HuH-7 (cell line): ENCODE measurements at regions not wholly inside any gene's neighbourhood (a gene's known extent, or its start where the extent isn't known, plus 50 kb on each side); places are given as distances from the start of the nearest gene placed in this dataset.

Source experiments
- DNase-seq: peaks from one replicate; pipeline ENCODE4 v3.0.0; 2011; ENCODE audit warnings: low spot score

DNA sequence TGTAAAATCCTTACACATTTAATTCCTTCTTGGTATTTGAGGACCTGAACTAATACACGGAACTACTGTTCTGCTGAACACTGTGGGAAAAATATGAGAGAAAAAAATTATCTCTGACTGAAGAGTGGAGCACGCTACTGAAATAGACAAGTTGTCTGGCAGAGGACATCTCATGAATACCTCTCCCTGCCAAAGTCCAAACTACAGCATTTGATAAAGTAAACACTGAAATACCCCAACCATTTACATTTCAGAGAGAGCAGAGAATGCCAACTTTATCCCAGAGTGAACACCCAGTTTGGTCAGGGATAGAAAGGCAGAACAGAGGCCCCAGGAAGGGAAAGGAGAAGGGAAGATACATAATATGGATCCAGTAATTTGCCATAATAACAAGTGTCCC lies 920.7 kb downstream of the SQOR start:
- no peak for DNase-seq

DNA sequence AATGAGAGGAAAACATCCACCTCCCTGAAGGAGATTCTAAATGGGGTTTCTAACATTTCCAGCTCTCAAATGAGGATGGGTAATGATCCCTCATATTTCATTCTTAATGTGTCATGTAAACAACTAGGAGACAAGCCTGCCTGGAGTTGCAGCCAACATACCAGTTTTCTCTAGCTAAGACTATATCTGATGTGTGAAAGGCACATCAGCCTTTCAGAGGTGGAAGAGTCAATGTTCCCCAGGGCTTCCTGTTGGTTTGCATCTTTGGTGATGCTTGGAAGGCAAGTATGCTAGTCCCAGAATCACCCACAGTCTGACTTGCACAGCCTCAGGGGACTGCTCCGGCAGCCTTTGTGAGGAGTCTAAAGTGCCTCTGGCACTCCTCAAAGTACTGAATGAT lies 921.2 kb downstream of the SQOR start:
- DNase-seq = no peak

DNA sequence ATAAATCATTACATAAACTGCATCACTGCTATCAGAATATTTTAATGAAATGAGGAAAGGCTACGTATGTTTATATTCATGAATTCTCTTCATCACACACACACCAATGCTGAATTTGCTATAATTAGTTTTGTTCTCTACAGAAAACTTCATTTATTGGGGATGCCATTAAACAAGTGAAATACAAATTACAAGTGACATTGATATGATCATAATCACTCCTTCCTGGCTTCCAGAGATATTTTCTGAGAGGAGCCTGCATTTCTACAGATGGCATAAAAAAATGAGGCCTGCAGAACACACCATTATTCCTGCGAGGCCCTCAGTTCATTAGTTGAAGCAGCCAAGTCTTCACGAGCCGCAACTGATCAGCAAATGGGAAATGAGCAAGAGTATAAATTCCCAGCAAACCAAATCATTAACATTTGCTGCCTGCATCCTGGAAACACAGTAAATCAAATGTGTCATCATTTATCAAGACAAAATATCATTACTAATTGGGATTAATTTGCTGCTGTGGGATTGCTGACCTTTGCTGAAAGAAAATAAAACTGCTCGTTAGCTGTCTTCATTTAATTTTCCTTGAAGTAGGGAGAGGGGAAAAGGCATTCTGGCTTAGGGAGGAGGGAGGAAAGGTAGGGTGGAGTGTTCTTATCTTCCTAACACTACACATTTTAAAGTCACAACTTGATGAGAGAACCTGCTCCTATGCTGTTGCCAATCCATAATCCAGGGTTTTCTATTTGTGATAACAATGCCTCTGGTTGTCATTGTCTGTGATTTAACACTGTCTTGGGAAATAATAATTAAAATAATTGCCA lies 921.9 kb downstream of the SQOR start:
- DNase-seq = no peak

DNA sequence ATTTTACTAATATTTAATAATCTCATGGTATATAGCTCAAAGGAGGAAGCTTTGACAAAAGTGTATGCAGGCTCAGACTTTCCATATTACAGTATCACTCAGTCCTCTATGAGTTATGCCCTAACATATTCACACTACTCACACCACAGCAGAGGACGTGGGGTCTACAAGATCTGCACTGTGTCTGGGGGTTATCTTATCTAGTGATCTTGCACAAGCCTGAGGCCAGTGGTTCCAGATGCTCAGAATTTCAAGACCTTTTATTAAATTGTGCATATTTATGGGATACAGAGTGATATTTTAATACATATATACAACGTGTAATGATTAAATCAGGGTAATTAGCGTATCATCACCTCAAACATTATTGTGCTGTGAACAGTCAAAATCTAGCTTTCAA lies 933.1 kb downstream of the SQOR start:
- DNase-seq = no peak

DNA sequence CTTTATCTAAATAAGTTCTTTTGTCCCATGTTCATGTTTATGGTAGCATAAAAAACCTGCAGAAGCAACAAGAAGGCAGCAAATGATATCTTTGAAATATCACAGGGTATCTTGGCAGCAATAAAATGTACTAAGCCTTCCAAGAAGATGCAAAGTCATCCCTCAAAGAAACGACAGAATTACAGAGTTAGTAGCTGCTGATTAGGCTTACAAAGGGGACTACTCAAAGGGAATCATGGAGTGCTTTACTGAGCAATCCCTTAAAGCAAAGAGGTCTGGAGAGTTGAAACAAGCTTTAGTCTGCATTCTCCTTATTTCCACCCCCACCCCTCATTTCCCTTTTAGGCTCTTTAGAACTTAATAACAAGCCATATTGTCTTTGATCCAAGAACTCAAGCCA lies 935.0 kb downstream of the SQOR start:
- DNase-seq = no peak

DNA sequence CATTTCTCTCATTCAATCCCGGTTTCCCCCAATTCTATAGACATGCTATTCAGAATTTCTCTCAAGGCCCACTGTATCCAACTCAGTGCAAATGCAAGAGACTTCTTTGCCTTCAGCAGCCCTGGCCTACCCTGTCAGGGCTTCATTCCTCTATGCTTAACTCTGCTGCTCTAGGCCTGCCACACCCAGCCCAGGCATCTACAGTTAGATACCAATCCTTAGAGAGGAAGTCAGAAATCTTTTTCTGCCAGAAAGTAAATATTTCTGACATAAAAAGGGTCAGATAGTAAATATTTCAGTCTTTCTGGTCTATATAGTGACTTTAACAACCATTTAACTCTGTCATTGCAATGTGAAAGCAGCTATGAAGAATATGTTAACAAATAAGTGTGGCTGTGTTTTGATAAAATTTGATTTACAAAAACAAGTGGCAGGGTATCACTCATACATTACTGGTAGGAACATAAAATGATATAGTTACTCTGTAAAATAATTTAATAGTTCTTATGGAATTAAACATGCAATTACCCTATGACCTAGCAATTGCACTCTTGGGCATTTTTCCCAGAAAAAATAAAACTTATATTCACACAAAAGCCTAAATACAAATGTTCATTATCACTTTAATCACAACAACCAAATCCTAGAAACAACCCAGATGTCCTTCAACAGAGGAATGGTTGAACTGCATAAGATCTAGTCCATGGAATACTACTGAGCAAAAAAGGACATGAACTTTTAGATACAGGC lies 942.0 kb downstream of the SQOR start:
- DNase-seq = no peak

DNA sequence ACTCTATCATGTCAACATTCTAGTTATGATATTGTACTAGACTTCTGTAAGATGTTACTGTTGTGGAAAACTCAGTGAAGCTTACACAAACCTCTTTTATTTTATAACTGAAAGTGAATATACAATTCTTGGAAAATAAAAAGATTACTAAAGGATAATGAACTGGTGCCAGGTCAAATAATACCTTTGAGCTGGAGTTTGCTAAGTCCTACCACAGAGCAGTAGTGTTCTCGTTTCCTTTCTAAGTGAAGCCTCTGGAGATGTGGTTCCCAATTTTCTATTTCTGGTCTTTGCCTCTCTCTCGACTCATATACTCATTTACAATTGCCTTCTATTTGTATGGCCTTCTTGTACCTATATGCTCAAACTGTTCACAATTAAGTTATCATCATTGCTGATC lies 942.9 kb downstream of the SQOR start:
- no peak for DNase-seq

DNA sequence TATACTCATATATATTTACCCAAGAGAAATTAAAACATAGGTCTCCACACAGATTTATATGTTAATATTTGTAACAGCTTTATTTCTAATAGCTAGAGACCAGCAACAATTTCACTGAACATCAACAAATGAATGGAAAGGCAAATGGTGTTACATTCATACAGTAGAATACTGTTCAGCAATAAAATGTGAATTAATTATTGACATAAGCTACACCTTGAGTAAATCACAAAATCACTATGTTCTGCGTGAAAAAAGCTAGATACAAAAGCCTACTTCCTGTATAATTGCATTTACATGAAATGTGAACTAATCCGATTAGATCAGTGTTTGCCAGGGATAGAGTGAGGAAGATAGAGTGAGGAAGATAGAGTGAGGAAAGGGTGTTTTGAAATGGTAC lies 945.7 kb downstream of the SQOR start:
- no peak for DNase-seq

DNA sequence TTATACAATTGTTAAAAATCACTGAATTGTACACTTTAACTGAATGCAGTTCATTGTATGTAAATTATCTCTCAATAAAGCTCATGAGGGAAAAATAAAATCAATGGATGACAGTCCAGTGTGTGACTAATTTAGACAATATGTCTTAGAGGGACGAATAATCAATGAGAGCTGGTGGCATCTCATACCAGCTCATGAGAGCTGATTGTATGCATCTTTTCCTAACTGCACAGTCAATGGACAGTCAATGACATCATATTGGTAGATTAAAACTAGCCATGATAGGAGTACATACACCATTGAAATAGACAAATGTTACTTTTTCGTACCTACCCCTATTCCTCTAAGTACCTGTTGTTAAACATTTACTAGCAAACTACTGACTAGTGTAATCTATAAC lies 946.1 kb downstream of the SQOR start:
- DNase-seq = no peak

DNA sequence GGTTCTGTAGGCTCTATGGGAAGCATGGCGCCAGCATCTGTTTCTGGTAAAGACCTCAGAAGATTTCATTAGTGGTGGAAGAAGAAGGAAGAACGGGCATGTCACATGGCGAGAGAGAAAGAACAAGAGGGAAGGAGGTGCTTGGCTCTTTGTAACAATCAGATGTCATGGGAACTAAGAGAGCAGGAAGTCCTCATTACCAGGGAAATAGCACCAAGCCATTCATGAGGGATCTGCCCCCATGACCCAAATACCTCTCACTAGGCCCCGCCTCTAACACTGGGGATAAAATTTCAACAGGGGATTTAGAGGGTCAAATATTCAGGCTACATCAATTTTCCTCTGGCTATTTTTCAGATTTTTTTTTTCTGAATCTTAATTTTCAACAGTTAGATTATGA lies 954.3 kb downstream of the SQOR start:
- DNase-seq = no peak

DNA sequence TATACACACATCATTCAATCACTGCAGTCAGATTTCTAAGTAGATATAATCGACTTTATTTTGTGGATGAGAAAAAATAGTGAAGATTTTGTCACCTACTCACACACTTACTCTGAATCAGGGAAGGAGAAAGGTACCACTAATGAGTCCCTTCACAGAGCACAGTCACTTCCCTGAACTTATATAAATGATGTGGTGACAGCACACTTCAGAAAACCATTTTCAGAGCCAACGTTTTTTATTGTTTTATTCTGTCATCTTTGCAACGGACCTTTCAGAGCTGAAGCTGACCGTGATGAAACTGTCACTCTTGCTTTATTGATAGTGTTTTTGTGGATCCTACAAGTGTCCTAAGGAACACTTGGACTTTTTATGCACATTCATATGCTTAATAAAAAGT lies 956.6 kb downstream of the SQOR start:
- no peak for DNase-seq

DNA sequence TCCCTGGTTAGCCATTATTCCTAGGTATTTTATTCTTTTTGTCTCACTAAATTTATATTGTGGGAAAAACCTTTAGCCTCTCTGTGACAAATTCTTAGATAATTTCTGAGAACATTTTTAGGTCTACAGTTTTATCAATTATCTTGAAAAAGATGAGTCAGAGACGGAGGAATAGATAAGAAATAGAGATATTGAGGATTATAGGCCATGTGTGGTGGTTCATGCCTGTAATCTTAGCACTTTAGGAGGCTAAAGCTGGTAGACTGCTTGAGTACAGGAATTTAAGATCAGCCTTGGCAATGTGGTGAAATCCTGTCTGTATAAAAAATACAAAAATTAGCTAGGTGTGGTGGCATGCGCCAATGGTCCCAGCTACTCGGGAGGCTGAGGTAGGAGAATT lies 960.2 kb downstream of the SQOR start:
- no peak for DNase-seq

DNA sequence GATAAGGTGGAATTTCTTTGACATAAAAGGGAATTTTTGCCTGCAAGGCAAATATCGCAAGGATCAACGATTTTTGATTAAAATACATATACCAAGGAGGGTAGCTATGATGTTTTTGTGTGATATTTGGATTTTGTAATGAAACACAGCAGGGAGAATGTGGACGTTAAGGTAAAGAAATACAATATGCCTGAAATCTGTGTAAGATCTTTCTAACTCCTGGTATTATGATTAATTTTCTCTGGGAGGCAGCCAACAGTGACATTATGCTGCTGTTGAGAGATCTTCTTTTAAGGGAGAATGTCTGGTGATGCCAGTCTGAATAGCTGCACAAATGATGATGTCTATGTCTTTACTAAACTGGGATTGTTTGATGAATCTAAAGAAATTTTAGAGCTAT lies 972.2 kb downstream of the SQOR start:
- DNase-seq = no peak

DNA sequence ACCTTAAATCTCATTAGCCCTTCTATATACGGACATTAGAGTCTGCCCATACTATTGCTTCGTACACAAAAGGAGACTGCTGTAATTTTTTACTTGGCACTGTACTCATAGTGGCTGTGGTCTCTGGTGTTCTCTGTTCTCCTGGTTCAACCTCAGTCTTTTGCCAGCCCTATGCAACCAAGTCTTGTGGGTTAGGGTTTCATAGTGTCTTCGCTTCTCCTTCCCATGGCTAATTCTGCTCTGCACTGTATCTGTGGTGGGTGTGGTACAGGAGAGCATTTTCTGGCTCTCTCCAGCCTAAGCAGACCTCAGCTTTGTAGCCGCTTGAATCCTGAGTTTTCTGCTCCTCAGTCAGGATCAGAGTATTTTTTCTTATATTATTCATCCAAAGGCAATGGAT lies 981.2 kb downstream of the SQOR start:
- no peak for DNase-seq

DNA sequence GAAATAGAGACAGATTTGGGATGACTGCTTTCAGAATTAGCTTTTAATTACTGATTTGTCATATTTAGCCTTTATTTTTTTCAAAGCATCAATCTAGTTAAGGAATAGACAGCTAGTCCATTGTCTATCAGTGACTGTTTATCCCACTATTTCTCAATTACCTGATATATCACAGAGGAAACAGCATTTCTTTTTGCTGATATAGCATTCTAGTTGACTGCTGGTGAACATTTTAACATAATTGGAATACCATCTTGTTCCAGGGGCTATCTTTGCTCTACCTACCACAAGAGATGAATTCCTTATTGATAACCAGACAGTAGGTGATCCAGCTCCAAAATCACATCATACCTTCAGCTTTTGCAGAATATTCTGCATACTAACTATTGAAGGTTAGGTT lies 982.7 kb downstream of the SQOR start:
- DNase-seq = no peak

DNA sequence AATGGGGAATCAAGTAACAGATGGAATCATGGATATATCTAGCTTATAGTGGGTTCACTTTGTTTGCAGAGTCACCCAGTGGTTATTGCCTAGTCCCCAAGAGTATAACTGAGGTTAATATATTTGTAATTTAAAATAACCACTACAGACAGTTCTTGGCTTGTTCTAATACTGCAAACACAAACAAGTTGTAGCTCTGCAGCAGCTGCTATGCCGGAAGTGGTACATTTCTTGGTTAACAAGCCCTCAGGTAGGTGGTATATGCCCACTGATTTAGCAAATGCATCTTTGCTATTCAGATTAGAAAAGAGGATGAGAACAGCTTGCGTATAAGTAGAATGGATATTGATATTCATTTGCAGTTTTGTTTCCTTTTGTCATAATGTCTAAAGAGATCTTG lies 984.2 kb downstream of the SQOR start:
- DNase-seq = no peak

DNA sequence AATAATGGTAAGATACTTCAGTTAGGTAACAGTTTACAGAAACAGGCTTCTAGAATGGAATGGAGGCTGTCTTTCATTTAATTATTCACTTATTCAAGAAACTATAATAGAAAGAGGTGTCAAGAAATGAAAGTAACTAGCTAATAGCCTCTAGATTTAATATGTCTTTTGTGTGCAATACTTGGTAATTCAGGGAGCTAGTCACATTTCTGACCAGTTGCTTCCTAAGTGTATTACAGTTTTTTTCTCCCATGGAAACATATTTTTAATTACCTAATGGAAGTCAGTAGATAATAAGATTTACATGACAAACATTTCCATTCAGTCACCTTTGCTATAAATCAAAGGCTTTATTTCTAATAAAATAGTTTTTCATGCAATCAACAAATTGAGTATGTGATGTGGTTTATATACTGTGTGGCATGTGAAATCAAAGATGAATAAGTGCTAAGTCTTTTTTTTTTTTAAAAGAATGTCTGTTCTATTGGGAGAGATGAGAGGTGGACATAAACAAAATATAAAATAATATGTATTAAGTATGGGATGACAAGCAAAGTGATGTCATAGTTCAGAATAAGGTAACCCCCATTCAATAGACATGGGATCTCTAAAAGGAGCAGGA lies 985.7 kb downstream of the SQOR start:
- DNase-seq = no peak

DNA sequence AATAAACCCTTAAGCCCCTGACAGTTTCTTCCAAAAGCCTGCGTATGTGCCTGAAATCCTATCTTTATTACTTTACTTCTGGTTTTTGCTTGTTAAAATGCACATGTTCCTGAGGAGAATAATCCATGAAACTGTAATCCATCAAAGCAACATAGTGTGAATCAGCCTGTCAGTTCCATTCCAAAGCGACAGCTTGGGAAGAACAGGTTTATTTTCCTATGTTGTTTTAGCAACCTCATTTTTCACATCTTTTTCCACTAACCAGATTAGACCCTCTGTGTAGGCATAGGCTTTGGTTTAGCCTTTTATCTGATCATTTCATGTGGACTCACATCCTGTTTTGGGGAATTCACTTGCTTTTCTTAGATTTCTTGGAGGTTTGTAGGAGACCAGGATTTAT lies 988.0 kb downstream of the SQOR start:
- DNase-seq = no peak

DNA sequence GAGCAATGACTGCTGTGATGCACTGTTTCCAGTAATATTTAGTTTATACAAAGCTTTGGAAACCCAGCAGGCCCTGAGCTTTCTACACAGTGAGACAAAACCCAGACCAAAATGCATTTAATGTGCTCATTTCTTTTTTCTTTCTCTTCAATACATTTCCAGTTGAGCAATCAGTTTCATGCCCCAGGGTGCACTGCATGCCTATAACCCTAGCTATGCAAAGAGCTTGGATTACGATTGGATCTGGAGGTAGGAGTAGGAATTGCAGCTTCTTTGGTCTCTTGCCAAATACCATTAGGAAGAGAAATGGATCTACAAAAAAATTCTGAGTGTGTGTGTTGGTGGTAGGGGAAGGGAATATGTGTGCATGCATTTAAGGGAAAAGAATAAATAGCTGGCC lies 1001.4 kb downstream of the SQOR start:
- DNase-seq = no peak

DNA sequence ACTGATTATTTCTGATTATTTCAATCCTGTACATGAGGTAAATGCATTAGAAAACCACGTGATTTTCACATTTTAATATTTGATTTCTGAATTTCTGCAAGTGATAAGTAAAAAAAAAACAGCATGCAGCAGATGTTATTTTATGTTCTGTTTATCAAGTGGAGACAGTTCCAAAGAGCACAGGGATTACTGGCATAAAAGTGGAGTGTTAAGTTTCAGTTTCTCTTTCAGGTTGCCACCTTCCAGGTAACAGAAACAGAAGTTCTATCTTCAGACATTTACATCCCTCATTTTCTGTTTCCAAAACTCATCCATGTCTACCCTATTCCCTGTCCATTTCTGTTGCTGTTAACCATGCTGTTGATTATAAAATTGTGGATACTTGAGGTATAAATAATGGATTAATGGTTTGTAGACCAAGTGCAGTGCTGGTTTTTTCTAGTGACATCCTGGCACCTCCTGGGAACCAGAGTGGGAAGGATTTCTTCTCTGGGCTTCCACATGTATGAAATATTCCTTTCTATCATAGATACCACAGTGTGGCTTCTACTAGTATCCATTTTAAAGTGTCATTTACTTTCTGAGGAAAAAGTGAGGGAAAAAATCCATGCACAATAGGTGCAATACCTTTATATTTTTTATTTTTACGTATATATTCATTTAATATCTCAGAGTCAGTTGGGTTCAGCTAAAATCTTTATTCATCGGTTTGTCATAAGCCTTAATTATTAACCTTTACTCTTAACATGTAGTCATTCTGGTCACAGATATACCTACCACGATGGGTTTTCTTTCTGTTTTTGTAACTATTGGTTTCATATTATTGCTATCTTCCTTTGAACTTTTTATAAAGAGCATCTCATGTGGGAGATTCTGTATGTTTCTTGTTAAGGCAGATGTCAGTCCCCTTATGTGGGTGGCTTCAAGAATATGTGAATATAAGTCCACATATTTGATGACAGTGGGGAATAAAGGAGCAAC lies 1010.0 kb downstream of the SQOR start:
- DNase-seq = no peak

DNA sequence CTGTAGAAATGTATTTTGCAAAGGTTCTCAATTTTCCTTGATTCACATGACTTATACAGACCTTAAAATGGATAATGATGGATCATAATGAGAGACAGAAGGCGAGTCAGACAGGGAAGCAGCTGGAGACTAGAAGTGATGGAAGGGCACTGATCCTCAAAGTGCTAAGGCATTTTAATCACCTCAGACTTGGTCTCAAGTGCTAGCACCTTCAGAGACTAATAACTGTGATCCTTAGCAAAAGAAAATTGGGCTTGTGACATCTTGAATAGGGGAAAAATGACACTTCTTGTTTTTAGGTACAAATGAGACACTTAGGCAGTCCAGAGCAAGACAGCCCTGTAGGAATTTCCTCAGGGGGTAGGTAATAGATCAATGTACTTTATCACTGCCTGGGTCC lies 1011.7 kb downstream of the SQOR start:
- DNase-seq = no peak

DNA sequence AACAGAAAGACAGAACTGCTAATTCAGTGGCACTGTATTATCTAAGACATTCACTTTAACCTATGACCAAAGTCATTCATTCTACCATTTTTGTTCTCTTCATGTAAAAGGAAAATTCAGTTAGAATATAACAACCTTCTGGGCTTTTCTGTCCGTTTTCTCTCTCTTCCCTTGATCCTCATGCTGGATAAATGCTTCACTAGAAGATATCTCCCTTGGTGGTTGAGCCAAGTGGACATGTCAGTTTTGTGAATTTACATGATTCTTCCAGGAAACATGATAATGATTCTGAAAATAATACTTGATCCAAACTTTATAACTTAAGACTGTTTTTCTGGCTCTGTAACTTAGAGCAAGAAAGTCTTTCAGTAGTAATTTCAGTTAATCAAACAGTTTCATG lies 1012.2 kb downstream of the SQOR start:
- DNase-seq = no peak
